Heart right ventricle (tissue), 16 donors: ENCODE measurements at regions not wholly inside any gene's neighbourhood (a gene's known extent, or its start where the extent isn't known, plus 50 kb on each side); places are given as distances from the start of the nearest gene placed in this dataset.

Source experiments
- ATAC-seq, 8 donors: fragments of 200-7000 bp; cut with Tn5 transposase; one replicate each; pipeline ENCODE4 v1.9.1; 2020; ENCODE audit warnings: mild to moderate bottlenecking in 8 of 8, moderate library complexity in 8 of 8, moderate number of reproducible peaks in 1 of 8
- DNase-seq, 2 donors: peaks; one replicate each; pipeline ENCODE4 v3.0.0-alpha.2; 2020
- H3K27ac ChIP-seq, 10 donors: fragments of 200-600 bp; sonication (generic) in 2 of 10; one replicate each; pipeline versions ENCODE4 v1.5.0 to v1.8.0; 2020 to 2022; ENCODE audit warnings: mild to moderate bottlenecking in 3 of 10
- H3K27me3 ChIP-seq, 7 donors: fragments of 200-600 bp; one replicate each; pipeline ENCODE4 v1.8.0; 2021 to 2022; ENCODE audit warnings: mild to moderate bottlenecking in 2 of 7
- H3K36me3 ChIP-seq, 9 donors: fragments of 200-600 bp; sonication (generic) in 1 of 9; one replicate each; pipeline versions ENCODE4 v1.5.0 to v1.8.0; 2020 to 2022; ENCODE audit warnings: mild to moderate bottlenecking in 2 of 9
- H3K4me1 ChIP-seq, 9 donors: fragments of 200-600 bp; sonication (generic) in 1 of 9; one replicate each; pipeline versions ENCODE4 v1.5.0 to v1.8.0; 2020 to 2022; ENCODE audit warnings: mild to moderate bottlenecking in 4 of 9
- H3K4me3 ChIP-seq, 10 donors: fragments of 200-600 bp; sonication (generic) in 2 of 10; one replicate each; pipeline versions ENCODE4 v1.5.0 to v1.8.0; 2020 to 2022; ENCODE audit warnings: mild to moderate bottlenecking in 7 of 10, moderate library complexity in 2 of 10
- H3K9me3 ChIP-seq, 11 donors: fragments of 200-600 bp in 10 of 11; sonication (generic) in 2 of 11; one replicate each; pipeline versions ENCODE4 v1.5.0 to v1.8.0; 2013 to 2022; ENCODE audit warnings: mild to moderate bottlenecking in 2 of 11, control low read depth in 1 of 11, moderate library complexity in 1 of 11
- WGBS, 2 donors: extraction: QIAGEN DNeasy Blood & Tissue Kit; methylation state at CpG; one replicate each; pipeline ENCODE4 v1.1.7; 2013; ENCODE audit warnings: inconsistent platforms in 1 of 2; 5-methylcytosine and 5-hydroxymethylcytosine counted together
- intact Hi-C, 10 donors: fragments of 100-400 bp; cut with DNase I; formaldehyde crosslinking; loops; one replicate each; pipeline versions ENCODE4 v1.11.1 to v1.14.2; 2022
- TF ChIP-seq, protein P1 (sequence below), 9 donors: fragments of 200-600 bp; sonication (generic) in 2 of 9; IDR thresholded peaks; one replicate each; pipeline versions ENCODE4 v1.5.0 to v1.8.0; 2021 to 2022; ENCODE audit warnings: antibody characterized with exemption in 9 of 9, mild to moderate bottlenecking in 5 of 9, moderate library complexity in 1 of 9
- donor health status: Arrhythmogenic right ventricular cardiomyopathy.
- donor health status: ischemic (EF 13 %, LVEDD 7.1; RV severe dilation, severe dysfunction).
- donor health status: healthy with polysubstance abuse.
- donor health status: DM: no; HTN: yes; CAD: no.
- donor health status: DM: no; HTN: no; CAD: no.
- donor health status: ischemic (EF 25% LVEDD 6.9; RV normal size, moderate dysfunction).
- donor health status: ischemic (EF 25% LVEDD 5.7; RV mildly dilated, moderate dysfunction).
- donor health status: healthy.
- donor health status: DM: yes; HTN: yes; CAD: no.
- donor health status: Ischemic cardiomyopathy.
- donor health status: ischemic (EF 35%, LVEDD 5.7; RV mildly dilated, moderate dysfunction).
- donor health status: nonischemic (EF 11% LVEDD 7.7; RV severe dilation, severe dysfunction).
- donor health status: DM: yes; HTN: yes; CAD: no.
- donor health status: PGD.
- donor health status: ischemic (EF 29% LVEDD 5.4; RV normal size, mild dysfunction).
- donor health status: nonischemic (EF 23%, LVEDD 6.1; RV moderate dilation, normal function).

DNA sequence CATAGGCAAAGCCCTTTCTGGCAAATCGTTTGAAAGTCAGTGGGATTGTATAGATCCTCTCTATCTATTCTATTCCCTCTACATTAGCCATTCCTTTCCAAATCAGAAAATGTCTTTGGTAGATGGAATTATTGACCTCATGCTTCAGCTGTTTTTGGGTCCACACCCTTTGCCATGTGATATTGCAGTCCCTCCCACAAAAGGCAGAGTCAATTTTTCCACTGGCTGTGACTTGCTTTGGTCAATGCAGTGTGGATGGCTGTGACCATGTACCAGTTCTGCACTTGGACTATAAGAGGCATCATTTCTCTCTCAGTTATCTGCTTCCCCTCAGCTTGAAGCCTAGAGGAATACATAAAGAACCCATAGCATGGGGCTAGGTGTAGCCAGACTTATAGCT lies 332.9 kb downstream of the PTEN start:
- intact Hi-C loops, result no loop called here
- Histone ChIP-seq H3K27me3 (no peaks in the 10 kb centered on the region), H3K4me3 (no peak overlapping the region), H3K9me3 (peaks cover 0 to 3% (median 0%) of the 10 kb centered on the region in 11 donors), H3K4me1 (peaks cover 0 to 30% (median 9%) of the 10 kb centered on the region in 9 donors), H3K27ac (no peak overlapping the region), H3K36me3 (no peaks in the 10 kb centered on the region)
- DNase-seq (no peak), ATAC-seq (peak; percentile 41 to 73 (median 58))
- WGBS, 2 donors, result 40 to 42% methylated on average over 1 of the region's 1 CpG
- TF ChIP-seq, protein P1, sequence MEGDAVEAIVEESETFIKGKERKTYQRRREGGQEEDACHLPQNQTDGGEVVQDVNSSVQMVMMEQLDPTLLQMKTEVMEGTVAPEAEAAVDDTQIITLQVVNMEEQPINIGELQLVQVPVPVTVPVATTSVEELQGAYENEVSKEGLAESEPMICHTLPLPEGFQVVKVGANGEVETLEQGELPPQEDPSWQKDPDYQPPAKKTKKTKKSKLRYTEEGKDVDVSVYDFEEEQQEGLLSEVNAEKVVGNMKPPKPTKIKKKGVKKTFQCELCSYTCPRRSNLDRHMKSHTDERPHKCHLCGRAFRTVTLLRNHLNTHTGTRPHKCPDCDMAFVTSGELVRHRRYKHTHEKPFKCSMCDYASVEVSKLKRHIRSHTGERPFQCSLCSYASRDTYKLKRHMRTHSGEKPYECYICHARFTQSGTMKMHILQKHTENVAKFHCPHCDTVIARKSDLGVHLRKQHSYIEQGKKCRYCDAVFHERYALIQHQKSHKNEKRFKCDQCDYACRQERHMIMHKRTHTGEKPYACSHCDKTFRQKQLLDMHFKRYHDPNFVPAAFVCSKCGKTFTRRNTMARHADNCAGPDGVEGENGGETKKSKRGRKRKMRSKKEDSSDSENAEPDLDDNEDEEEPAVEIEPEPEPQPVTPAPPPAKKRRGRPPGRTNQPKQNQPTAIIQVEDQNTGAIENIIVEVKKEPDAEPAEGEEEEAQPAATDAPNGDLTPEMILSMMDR (IDR thresholded peaks at IDR 0.05), result no peak

DNA sequence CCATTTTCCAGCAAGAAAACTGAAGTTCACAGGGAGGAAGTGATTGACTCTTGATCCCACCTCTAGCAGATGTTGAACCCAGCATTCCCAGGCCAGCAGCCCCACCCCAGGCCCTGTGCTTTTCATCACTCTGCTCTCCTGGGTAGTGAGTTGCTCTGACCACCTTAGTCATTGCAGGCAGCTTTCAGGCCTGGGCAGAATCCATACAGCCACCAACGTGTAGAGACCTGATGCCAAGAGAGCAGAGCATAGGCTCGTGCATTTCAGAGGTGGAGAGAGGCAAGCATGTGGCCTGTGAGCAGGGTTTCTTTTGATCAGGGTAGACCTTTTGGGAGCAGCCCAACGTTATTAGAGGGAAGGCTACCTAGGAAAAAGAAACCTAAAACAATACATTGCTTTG lies 334.6 kb downstream of the PTEN start:
- intact Hi-C loops, result no loop called here
- ATAC-seq (no peak), DNase-seq (no peak)
- WGBS, 2 donors, result 93 to 94% methylated on average over 3 of the region's 3 CpGs
- Histone ChIP-seq H3K27me3 (no peaks in the 10 kb centered on the region), H3K4me1 (peaks cover 0 to 30% (median 9%) of the 10 kb centered on the region in 9 donors), H3K4me3 (no peak overlapping the region), H3K36me3 (no peaks in the 10 kb centered on the region), H3K27ac (no peak overlapping the region), H3K9me3 (peaks cover 0 to 3% (median 0%) of the 10 kb centered on the region in 11 donors)
- TF ChIP-seq, protein P1 (IDR thresholded peaks at IDR 0.05), result no peak

DNA sequence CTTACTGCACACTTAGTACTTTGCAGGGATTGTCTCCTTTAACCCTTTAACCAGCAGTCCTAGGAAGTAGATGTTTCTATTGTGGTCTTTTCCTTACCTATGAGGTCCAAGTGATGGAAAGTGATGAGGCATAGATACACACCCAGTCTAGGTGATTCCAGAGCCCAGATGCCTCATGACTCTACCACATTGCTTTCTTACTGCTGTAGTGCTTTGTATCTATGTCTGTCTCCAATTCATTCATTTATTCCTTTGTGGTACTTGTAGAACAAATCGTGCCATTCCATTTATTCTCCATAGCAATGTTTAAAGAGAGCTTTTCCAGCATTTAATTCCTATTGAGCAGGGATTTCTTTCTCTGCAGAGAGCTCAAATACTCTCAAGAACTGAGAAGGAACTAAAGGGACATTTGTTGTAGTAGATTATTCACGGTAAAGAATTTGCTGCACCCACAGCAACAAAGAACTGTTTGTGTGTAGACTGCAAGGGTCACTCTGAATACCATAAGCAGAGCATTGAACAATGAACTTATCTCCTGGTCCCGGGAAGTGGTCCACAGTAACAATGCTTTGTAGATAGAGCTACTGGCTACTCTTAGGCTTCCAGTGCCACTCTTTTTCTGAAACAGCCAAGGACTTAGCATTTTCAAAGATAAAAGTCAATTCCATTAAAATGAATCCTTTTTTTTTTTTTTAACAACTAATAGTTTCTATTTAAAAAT lies 337.0 kb downstream of the PTEN start:
- WGBS, 2 donors, result 55 to 62% methylated on average over 3 of the region's 3 CpGs
- Histone ChIP-seq H3K9me3 (peaks cover 0 to 3% (median 0%) of the 10 kb centered on the region in 11 donors), H3K27me3 (no peaks in the 10 kb centered on the region), H3K4me3 (no peak overlapping the region), H3K4me1 (peaks cover 0 to 14% (median 0%) of the 10 kb centered on the region in 9 donors), H3K36me3 (no peaks in the 10 kb centered on the region), H3K27ac (no peak overlapping the region)
- TF ChIP-seq, protein P1 (IDR thresholded peaks at IDR 0.05), result no peak
- intact Hi-C loops, result no loop called here
- DNase-seq, result no peak
- no peak for ATAC-seq

DNA sequence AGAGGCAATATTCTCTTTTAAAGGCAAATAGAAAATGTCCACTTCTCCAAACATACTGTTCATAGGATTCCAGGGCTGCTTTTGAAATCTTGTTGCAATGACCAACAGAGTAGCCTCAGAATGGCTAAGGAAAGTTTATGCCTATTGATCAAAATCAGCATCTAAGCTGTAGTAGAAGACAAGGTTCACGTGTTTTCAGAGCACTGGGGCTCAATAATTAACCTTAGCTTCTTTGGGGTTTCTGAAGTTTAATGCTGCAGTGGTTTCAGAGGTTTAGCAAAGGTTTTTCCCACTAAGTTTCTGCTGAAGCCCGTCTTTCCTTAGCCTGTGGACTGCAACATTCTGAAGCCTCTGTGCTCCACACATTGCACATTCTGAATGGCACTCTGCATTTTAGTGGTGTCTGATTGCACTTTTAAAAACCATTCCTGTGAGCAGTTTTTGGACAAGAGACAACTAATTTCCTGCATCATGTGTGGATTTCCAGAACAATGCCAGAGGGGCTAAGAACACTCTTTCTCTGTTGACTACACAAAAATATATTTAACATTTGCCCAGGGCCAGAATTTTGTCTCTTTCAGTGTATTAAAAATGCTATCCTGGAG lies 342.5 kb downstream of the PTEN start:
- H3K36me3 ChIP-seq, result no peaks in the 10 kb centered on the region
- H3K9me3 ChIP-seq, result no peaks in the 10 kb centered on the region
- no peak overlapping the region for H3K27ac ChIP-seq
- H3K27me3 ChIP-seq, result no peaks in the 10 kb centered on the region
- TF ChIP-seq, protein P1 (IDR thresholded peaks at IDR 0.05), result no peak
- H3K4me1 ChIP-seq, result peaks cover 0 to 7% (median 0%) of the 10 kb centered on the region in 9 donors
- ATAC-seq (no peak), DNase-seq (no peak)
- intact Hi-C loops, result no loop called here
- no peak overlapping the region for H3K4me3 ChIP-seq
- WGBS, 2 donors, result 77 to 80% methylated on average over 2 of the region's 2 CpGs
